HG03521 (cell line): ENCODE measurements at regions not wholly inside any gene's neighbourhood (a gene's known extent, or its start where the extent isn't known, plus 50 kb on each side); places are given as distances from the start of the nearest gene placed in this dataset.

Experiments
- ATAC-seq: cut with Tn5 transposase; IDR thresholded peaks from one replicate; pipeline ENCODE4 v1.9.1; 2021; ENCODE audit warnings: mild to moderate bottlenecking, moderate library complexity; ENCODE audit not compliant: unreplicated experiment

GRCh38 chr10:78263521-78263988, 229.9 kb downstream of the RPS24 start:
- ATAC-seq, result no peak

- no peak for ATAC-seq
These were observed 230.7 kb downstream of the RPS24 start for GRCh38 chr10:78264361-78264760.

- no peak for ATAC-seq
These were observed 233.2 kb downstream of the RPS24 start for GRCh38 chr10:78266741-78267469.

GRCh38 chr10:78267598-78267997, 233.9 kb downstream of the RPS24 start:
- no peak for ATAC-seq

- no peak for ATAC-seq
These were observed 235.4 kb downstream of the RPS24 start for GRCh38 chr10:78269060-78269459.

- no peak for ATAC-seq
These were observed 238.7 kb downstream of the RPS24 start for GRCh38 chr10:78272329-78272728.

GRCh38 chr10:78274491-78274890, 240.8 kb downstream of the RPS24 start:
- ATAC-seq, result no peak

GRCh38 chr10:78276139-78276538, 242.5 kb downstream of the RPS24 start:
- ATAC-seq, result no peak

- no peak for ATAC-seq
These were observed 243.8 kb downstream of the RPS24 start for GRCh38 chr10:78277314-78278057.

GRCh38 chr10:78278058-78278404, 244.4 kb downstream of the RPS24 start:
- ATAC-seq, result no peak

GRCh38 chr10:78279756-78280155, 246.1 kb downstream of the RPS24 start:
- no peak for ATAC-seq

- no peak for ATAC-seq
These were observed 246.9 kb downstream of the RPS24 start for GRCh38 chr10:78280604-78281003.

- no peak for ATAC-seq
These were observed 248.0 kb downstream of the RPS24 start for GRCh38 chr10:78281627-78282026.

GRCh38 chr10:78283069-78283682, 249.5 kb downstream of the RPS24 start:
- no peak for ATAC-seq

GRCh38 chr10:78284381-78284780, 250.7 kb downstream of the RPS24 start:
- ATAC-seq, result no peak

GRCh38 chr10:78285226-78285625, 251.6 kb downstream of the RPS24 start:
- no peak for ATAC-seq

- no peak for ATAC-seq
These were observed 252.5 kb downstream of the RPS24 start for GRCh38 chr10:78286186-78286585.

GRCh38 chr10:78286668-78287067, 253.0 kb downstream of the RPS24 start:
- ATAC-seq, result no peak

- no peak for ATAC-seq
These were observed 254.0 kb downstream of the RPS24 start for GRCh38 chr10:78287618-78288017.

- no peak for ATAC-seq
These were observed 255.0 kb downstream of the RPS24 start for GRCh38 chr10:78288663-78289062.

GRCh38 chr10:78290131-78290750, 256.6 kb downstream of the RPS24 start:
- ATAC-seq, result no peak
